CD14-positive monocyte (primary cell): ENCODE measurements at regions not wholly inside any gene's neighbourhood (a gene's known extent, or its start where the extent isn't known, plus 50 kb on each side); places are given as distances from the start of the nearest gene placed in this dataset.

ENCODE experiments used
- DNase-seq, 3 donors: peaks; one replicate each; pipeline ENCODE4 v3.0.0-alpha.2; 2011 to 2022
- H2AFZ ChIP-seq: 2 replicates; pipeline ENCODE4 v1.6.0; 2012; ENCODE audit warnings: mild to moderate bottlenecking, low read depth, low read length, inconsistent platforms; ENCODE audit not compliant: insufficient read depth, poor library complexity, severe bottlenecking
- H3K27ac ChIP-seq, 2 donors: 1 replicate in 1 of 2; 2 replicates in 1 of 2; pipeline ENCODE4 v1.5.1; 2012 to 2013; ENCODE audit warnings: low read length in 2 of 2, control low read depth in 1 of 2, inconsistent platforms in 1 of 2, low read depth in 1 of 2, mild to moderate bottlenecking in 1 of 2
- H3K27me3 ChIP-seq, 2 donors: one replicate each; pipeline versions ENCODE4 v1.6.0 to v1.6.1; 2011 to 2013; ENCODE audit warnings: low read length in 2 of 2; ENCODE audit not compliant: control insufficient read depth in 2 of 2, insufficient read depth in 2 of 2
- H3K36me3 ChIP-seq, 2 donors: replicated peaks in 1 of 2; 1 replicate in 1 of 2; 2 replicates in 1 of 2; pipeline versions ENCODE4 v1.5.1 to v1.6.1; 2012 to 2013; ENCODE audit warnings: low read length in 2 of 2, control low read depth in 1 of 2, inconsistent platforms in 1 of 2, mild to moderate bottlenecking in 1 of 2; ENCODE audit not compliant: insufficient read depth in 2 of 2, control insufficient read depth in 1 of 2
- H3K4me1 ChIP-seq, 2 donors: 1 replicate in 1 of 2; 2 replicates in 1 of 2; pipeline versions ENCODE4 v1.5.1 to v1.6.1; 2012 to 2013; ENCODE audit warnings: low read length in 2 of 2, control low read depth in 1 of 2, inconsistent platforms in 1 of 2, mild to moderate bottlenecking in 1 of 2, moderate library complexity in 1 of 2; ENCODE audit not compliant: insufficient read depth in 2 of 2, control insufficient read depth in 1 of 2
- H3K4me2 ChIP-seq: replicated peaks from 2 replicates; pipeline ENCODE3; 2012; ENCODE audit warnings: low read length, moderate library complexity, mild to moderate bottlenecking; ENCODE audit not compliant: poor library complexity, severe bottlenecking; ENCODE audit errors: extremely low read depth
- H3K4me3 ChIP-seq, 3 experiments: fragments of 200-600 bp in 1 of 3; sonication (generic) in 1 of 3; replicated peaks in 1 of 3; 1 replicate in 2 of 3; 2 replicates in 1 of 3; pipeline ENCODE4 v1.5.1; 2011 to 2013; ENCODE audit warnings: low read length in 3 of 3, mild to moderate bottlenecking in 3 of 3, control low read depth in 2 of 3, low read depth in 2 of 3, inconsistent platforms in 1 of 3, moderate library complexity in 1 of 3
- H3K79me2 ChIP-seq: 2 replicates; pipeline ENCODE4 v1.6.0; 2012; ENCODE audit warnings: mild to moderate bottlenecking, control low read depth, inconsistent platforms, low read length, moderate library complexity; ENCODE audit not compliant: insufficient read depth
- H3K9ac ChIP-seq: 2 replicates; pipeline ENCODE4 v1.6.0; 2017; ENCODE audit warnings: low read length, mild to moderate bottlenecking; ENCODE audit not compliant: insufficient read depth, poor library complexity, severe bottlenecking
- H3K9me3 ChIP-seq, 2 donors: replicated peaks in 1 of 2; 1 replicate in 1 of 2; 2 replicates in 1 of 2; pipeline versions ENCODE4 v1.5.1 to v1.6.1; 2012 to 2013; ENCODE audit warnings: low read length in 2 of 2, control low read depth in 1 of 2; ENCODE audit not compliant: control insufficient read depth in 1 of 2, insufficient read depth in 1 of 2
- H4K20me1 ChIP-seq: 2 replicates; pipeline ENCODE4 v1.6.0; 2012; ENCODE audit warnings: mild to moderate bottlenecking, low read length, control low read depth, moderate library complexity; ENCODE audit not compliant: insufficient read depth
- H3K27ac Mint-ChIP-seq, 7 donors: one replicate each; pipeline ENCODE4 v1.8.0; 2020; ENCODE audit warnings: mild to moderate bottlenecking in 7 of 7, mixed read lengths in 7 of 7, moderate library complexity in 6 of 7, inconsistent platforms in 2 of 7
- H3K27me3 Mint-ChIP-seq, 3 donors: one replicate each; pipeline ENCODE4 v1.8.0; 2021 to 2022; ENCODE audit warnings: low read depth in 3 of 3, mild to moderate bottlenecking in 3 of 3, mixed read lengths in 3 of 3, moderate library complexity in 3 of 3, inconsistent platforms in 1 of 3
- H3K36me3 Mint-ChIP-seq, 2 donors: one replicate each; pipeline ENCODE4 v1.8.0; 2020; ENCODE audit warnings: mixed read lengths in 2 of 2, inconsistent platforms in 1 of 2, mild to moderate bottlenecking in 1 of 2
- H3K4me1 Mint-ChIP-seq: one replicate; pipeline ENCODE4 v1.8.0; 2020; ENCODE audit warnings: mild to moderate bottlenecking, mixed read lengths
- H3K4me3 Mint-ChIP-seq, 2 donors: one replicate each; pipeline ENCODE4 v1.8.0; 2020; ENCODE audit warnings: mild to moderate bottlenecking in 2 of 2, mixed read lengths in 2 of 2, moderate library complexity in 1 of 2
- H3K9me3 Mint-ChIP-seq, 7 donors: one replicate each; pipeline ENCODE4 v1.8.0; 2020 to 2022; ENCODE audit warnings: mixed read lengths in 7 of 7, mild to moderate bottlenecking in 6 of 7, moderate library complexity in 6 of 7, inconsistent platforms in 2 of 7
- CTCF ChIP-seq: fragments of 200-600 bp; IDR thresholded peaks from one replicate; pipeline ENCODE4 v1.8.0; 2022; ENCODE audit warnings: antibody characterized with exemption, mild to moderate bottlenecking
- WGBS: methylation state at CpG from one replicate; pipeline ENCODE4 v1.1.5; 2013; ENCODE audit warnings: missing lambda C conversion rate; ENCODE audit not compliant: insufficient coverage; 5-methylcytosine and 5-hydroxymethylcytosine counted together
- intact Hi-C, 2 donors: fragments of 100-400 bp; cut with micrococcal nuclease; formaldehyde crosslinking; loops; one replicate each; pipeline versions ENCODE4 v1.15.0 to v1.15.1; 2023

GRCh38 chr6:54730767-54731630 is 115.6 kb upstream of the FAM83B start:
- Histone ChIP-seq H4K20me1 (no peaks in the 10 kb centered on the region), H3K4me2 (no peak overlapping the region), H3K79me2 (no peaks in the 10 kb centered on the region), H3K36me3 (no peaks in the 10 kb centered on the region), H3K27ac (no peak overlapping the region), H3K9me3 (no peaks in the 10 kb centered on the region), H3K4me1 (no peaks in the 10 kb centered on the region), H3K9ac (no peak overlapping the region), H3K27me3 (no peaks in the 10 kb centered on the region), H2AFZ (no peak overlapping the region), H3K4me3 (no peak overlapping the region)
- Mint-ChIP-seq H3K27ac (no peak overlapping the region), H3K4me3 (no peak overlapping the region), H3K9me3 (peaks cover 0 to 7% (median 3%) of the 10 kb centered on the region in 7 donors), H3K27me3 (peaks cover 0 to 2% (median 1%) of the 10 kb centered on the region in 3 donors), H3K36me3 (no peaks in the 10 kb centered on the region), H3K4me1 (no peaks in the 10 kb centered on the region)
- TF ChIP-seq CTCF, result no peak
- WGBS, result no CpG with 5 or more reads among the region's 9 CpGs
- DNase-seq, result no peak
- intact Hi-C loops, result no loop called here

- Mint-ChIP-seq H3K9me3 (peaks cover 2 to 7% (median 3%) of the 10 kb centered on the region in 7 donors), H3K36me3 (no peaks in the 10 kb centered on the region), H3K27ac (no peak overlapping the region), H3K27me3 (peaks cover 0 to 1% (median 0%) of the 10 kb centered on the region in 3 donors), H3K4me1 (no peaks in the 10 kb centered on the region), H3K4me3 (no peak overlapping the region)
- Histone ChIP-seq H3K4me1 (no peaks in the 10 kb centered on the region), H4K20me1 (no peaks in the 10 kb centered on the region), H2AFZ (no peak overlapping the region), H3K4me3 (no peak overlapping the region), H3K27ac (no peak overlapping the region), H3K36me3 (no peaks in the 10 kb centered on the region), H3K4me2 (no peak overlapping the region), H3K27me3 (no peaks in the 10 kb centered on the region), H3K79me2 (no peaks in the 10 kb centered on the region), H3K9ac (no peak overlapping the region), H3K9me3 (peaks cover 0 to 10% of the 10 kb centered on the region in 2 donors)
- WGBS, result 83% methylated on average over 1 of the region's 3 CpGs
- no peak for TF ChIP-seq CTCF
- intact Hi-C loops, result no loop called here
- no peak for DNase-seq
Observed at GRCh38 chr6:54737247-54737646, 109.3 kb upstream of the FAM83B start.
